ENCODE measurements at regions not wholly inside any gene's neighbourhood (a gene's known extent, or its start where the extent isn't known, plus 50 kb on each side); places are given as distances from the start of the nearest gene placed in this dataset.
"Not testable (repeated sequence)": the region's sequence is repeated elsewhere in the genome, so short reads cannot be mapped to it uniquely, and the experiment has no call there.

- intact Hi-C loops (cut with DNase I), result no loop called here
- no peak for DNase-seq (ENCODE audit: low spot score)
These were observed 1389.6 kb downstream of the KCNT2 start for GRCh38 chr1:195218428-195219212.

- intact Hi-C loops (cut with DNase I), result no loop called here
- no peak for DNase-seq (ENCODE audit: low spot score)
These were observed 1406.0 kb downstream of the KCNT2 start for GRCh38 chr1:195202241-195202640.

GRCh38 chr1:195200772-195201171 lies 1407.5 kb downstream of the KCNT2 start:
- intact Hi-C loops (cut with DNase I), result no loop called here

GRCh38 chr1:195197116-195197515 lies 1411.1 kb downstream of the KCNT2 start:
- DNase-seq (ENCODE audit: low spot score), result no peak
- intact Hi-C loops (cut with DNase I), result no loop called here

More at GRCh38 chr1:195200772-195201171, 1407.5 kb downstream of the KCNT2 start:
- DNase-seq (ENCODE audit: low spot score), result no peak

- intact Hi-C loops (cut with DNase I), result no loop called here
- DNase-seq (ENCODE audit: low spot score), result no peak
These were observed 1412.7 kb downstream of the KCNT2 start for GRCh38 chr1:195195423-195196057.

GRCh38 chr1:195193134-195193533 lies 1415.1 kb downstream of the KCNT2 start:
- intact Hi-C loops (cut with DNase I), result no loop called here
- DNase-seq (ENCODE audit: low spot score), result no peak

- DNase-seq (ENCODE audit: low spot score), result no peak
- intact Hi-C loops (cut with DNase I), result no loop called here
These were observed 1419.4 kb downstream of the KCNT2 start for GRCh38 chr1:195188821-195189220.

GRCh38 chr1:195186544-195186943 lies 1421.7 kb downstream of the KCNT2 start:
- no peak for DNase-seq (ENCODE audit: low spot score)
- intact Hi-C loops (cut with DNase I), result no loop called here

- no peak for DNase-seq (ENCODE audit: low spot score)
- intact Hi-C loops (cut with DNase I), result no loop called here
These were observed 1422.5 kb downstream of the KCNT2 start for GRCh38 chr1:195185736-195186135.

GRCh38 chr1:195185321-195185720 lies 1422.9 kb downstream of the KCNT2 start:
- no peak for DNase-seq (ENCODE audit: low spot score)
- intact Hi-C loops (cut with DNase I), result no loop called here

GRCh38 chr1:195173753-195174152 lies 1434.5 kb downstream of the KCNT2 start:
- no peak for DNase-seq (ENCODE audit: low spot score)
- intact Hi-C loops (cut with DNase I), result no loop called here

GRCh38 chr1:195159795-195160194 lies 1448.4 kb downstream of the KCNT2 start:
- DNase-seq (ENCODE audit: low spot score); intact Hi-C loops (cut with DNase I): not testable (repeated sequence)

- intact Hi-C loops (cut with DNase I), result no loop called here
- DNase-seq (ENCODE audit: low spot score), result no peak
These were observed 1450.1 kb downstream of the KCNT2 start for GRCh38 chr1:195158091-195158490.

- no peak for DNase-seq (ENCODE audit: low spot score)
- intact Hi-C loops (cut with DNase I), result no loop called here
These were observed 1455.1 kb downstream of the KCNT2 start for GRCh38 chr1:195153107-195153506.

GRCh38 chr1:195150768-195151167 lies 1457.5 kb downstream of the KCNT2 start:
- intact Hi-C loops (cut with DNase I), result no loop called here
- no peak for DNase-seq (ENCODE audit: low spot score)

- DNase-seq (ENCODE audit: low spot score), result no peak
- intact Hi-C loops (cut with DNase I), result no loop called here
These were observed 1466.9 kb downstream of the KCNT2 start for GRCh38 chr1:195141294-195141693.

GRCh38 chr1:195130598-195130997 lies 1477.6 kb downstream of the KCNT2 start:
- intact Hi-C loops (cut with DNase I), result no loop called here
- DNase-seq (ENCODE audit: low spot score), result no peak

- DNase-seq (ENCODE audit: low spot score), result no peak
- intact Hi-C loops (cut with DNase I), result no loop called here
These were observed 1485.7 kb downstream of the KCNT2 start for GRCh38 chr1:195122497-195122896.

- intact Hi-C loops (cut with DNase I), result no loop called here
- DNase-seq (ENCODE audit: low spot score), result no peak
These were observed 1494.8 kb downstream of the KCNT2 start for GRCh38 chr1:195113471-195113870.

- DNase-seq (ENCODE audit: low spot score), result no peak
- intact Hi-C loops (cut with DNase I), result no loop called here
These were observed 1502.5 kb downstream of the KCNT2 start for GRCh38 chr1:195105773-195106172.

- peak; percentile 50 for DNase-seq (ENCODE audit: low spot score)
These were observed 1503.0 kb downstream of the KCNT2 start for GRCh38 chr1:195105281-195105680.

More at GRCh38 chr1:195105281-195105680, 1503.0 kb downstream of the KCNT2 start:
- intact Hi-C loops (cut with DNase I), result no loop called here

Data from posterior vena cava (tissue), 2 donors.